ENCODE measurements at regions not wholly inside any gene's neighbourhood (a gene's known extent, or its start where the extent isn't known, plus 50 kb on each side); places are given as distances from the start of the nearest gene placed in this dataset.
"Not testable (repeated sequence)": the region's sequence is repeated elsewhere in the genome, so short reads cannot be mapped to it uniquely, and the experiment has no call there.

DNA sequence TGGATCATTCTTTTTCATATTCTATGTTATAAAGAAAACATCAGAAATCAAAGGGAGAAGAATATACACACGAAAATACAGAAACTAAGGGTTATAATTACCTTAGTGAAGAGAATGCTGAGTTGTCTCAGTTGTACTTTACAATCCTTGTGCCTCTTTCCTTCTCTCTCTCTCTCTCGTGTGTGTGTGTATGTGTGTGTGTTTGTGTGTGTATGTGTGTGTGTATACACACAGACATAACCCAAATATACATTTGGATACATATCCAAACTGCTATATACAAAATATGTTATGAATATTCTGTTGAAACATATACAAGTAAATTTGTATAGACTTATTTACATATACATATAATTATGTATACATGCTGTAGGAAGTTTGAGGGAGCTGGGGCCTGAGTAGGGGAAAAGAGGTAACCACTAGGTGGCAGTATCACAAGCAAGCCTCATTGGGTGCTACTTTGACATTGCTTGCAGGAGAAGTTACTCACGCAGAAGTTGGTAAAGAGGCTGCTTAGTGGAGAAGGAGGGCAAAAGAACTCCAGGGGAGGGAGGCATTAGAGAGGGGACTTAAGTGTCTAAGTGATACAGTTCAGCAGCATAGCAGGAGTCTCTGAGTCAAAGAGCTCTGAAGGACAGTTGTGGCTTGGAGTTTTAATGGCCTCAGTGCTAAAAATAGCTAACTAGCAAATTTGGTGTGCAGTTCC, 465.1 kb upstream of the PCDH20 start:
- no peaks in the 10 kb centered on the region for H3K36me3 ChIP-seq (ENCODE audit: control insufficient read depth, insufficient read depth, low read length)
- DNase-seq, result peak in 1 of 2 donors; percentile 29

DNA sequence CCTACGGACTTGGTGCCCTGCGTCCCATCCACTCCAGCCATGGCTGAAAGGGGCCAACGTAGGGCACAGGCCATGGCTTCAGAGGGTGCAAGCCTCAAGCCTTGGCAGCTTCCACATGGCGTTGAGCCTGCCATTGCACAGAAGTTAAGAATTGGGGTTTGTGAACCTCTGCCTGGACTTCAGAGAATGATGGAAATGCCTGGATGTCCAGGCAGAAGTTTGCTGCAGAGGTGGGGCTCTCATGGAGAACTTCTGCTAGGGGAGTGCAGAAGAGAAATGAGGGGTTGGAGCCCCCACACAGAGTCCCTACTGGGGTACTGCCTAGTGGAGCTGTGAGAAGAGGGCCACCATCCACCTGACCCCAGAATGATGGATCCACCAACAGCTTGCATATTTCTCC, 462.9 kb upstream of the PCDH20 start:
- WGBS (ENCODE audit: insufficient coverage, low lambda C conversion rate), result no CpG with 5 or more reads among the region's 4 CpGs
- not testable (repeated sequence) for H3K27ac ChIP-seq (ENCODE audit: low read length); H3K27me3 ChIP-seq (ENCODE audit: control insufficient read depth, insufficient read depth, low read length); H3K4me1 ChIP-seq (ENCODE audit: control insufficient read depth, insufficient read depth, low read length); H3K9me3 ChIP-seq (ENCODE audit: control insufficient read depth, low read depth, low read length); H3K36me3 ChIP-seq (ENCODE audit: control insufficient read depth, insufficient read depth, low read length); DNase-seq; H3K4me3 ChIP-seq (ENCODE audit: low read length)

More for the DNA sequence above, 465.1 kb upstream of the PCDH20 start:
- no peaks in the 10 kb centered on the region for H3K4me1 ChIP-seq (ENCODE audit: control insufficient read depth, insufficient read depth, low read length)
- H3K27me3 ChIP-seq (ENCODE audit: control insufficient read depth, insufficient read depth, low read length), result no peaks in the 10 kb centered on the region
- H3K9me3 ChIP-seq (ENCODE audit: control insufficient read depth, low read depth, low read length), result no peaks in the 10 kb centered on the region
- WGBS (ENCODE audit: insufficient coverage, low lambda C conversion rate), result no CpG with 5 or more reads among the region's 3 CpGs
- H3K4me3 ChIP-seq (ENCODE audit: low read length), result no peak overlapping the region
- no peak overlapping the region for H3K27ac ChIP-seq (ENCODE audit: low read length)

DNA sequence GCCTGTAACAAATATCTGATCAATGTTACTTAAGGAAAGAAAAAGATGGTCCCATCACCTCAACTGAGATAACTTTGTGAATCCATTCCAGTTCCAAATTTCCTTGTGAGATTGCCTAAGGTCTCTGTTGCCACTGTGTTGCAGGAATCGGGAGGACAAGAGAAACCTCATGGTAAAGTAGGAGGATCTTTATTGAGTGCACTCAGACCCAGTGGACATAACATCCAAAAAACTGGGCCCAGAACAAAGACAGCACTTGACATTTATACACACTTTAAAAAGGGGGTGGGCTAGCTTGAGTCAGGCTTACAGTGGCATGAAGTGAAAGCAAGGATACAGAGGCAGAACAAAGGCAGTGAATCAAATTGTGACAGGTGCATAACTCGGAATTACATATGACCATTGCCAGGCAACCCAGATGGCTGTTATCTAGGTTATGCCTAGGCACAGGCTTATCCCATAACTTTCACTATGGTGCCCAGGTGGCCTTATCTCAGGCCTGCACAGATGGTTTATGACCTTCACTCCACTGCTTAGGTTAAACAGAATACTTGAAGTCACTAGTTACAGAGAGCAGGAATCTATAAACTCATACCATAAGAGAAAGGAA, 459.4 kb upstream of the PCDH20 start:
- Histone ChIP-seq H3K27ac (ENCODE audit: low read length) (no peak overlapping the region), H3K4me3 (ENCODE audit: low read length) (no peak overlapping the region), H3K9me3 (ENCODE audit: control insufficient read depth, low read depth, low read length) (no peaks in the 10 kb centered on the region), H3K4me1 (ENCODE audit: control insufficient read depth, insufficient read depth, low read length) (no peaks in the 10 kb centered on the region), H3K27me3 (ENCODE audit: control insufficient read depth, insufficient read depth, low read length) (no peaks in the 10 kb centered on the region), H3K36me3 (ENCODE audit: control insufficient read depth, insufficient read depth, low read length) (no peaks in the 10 kb centered on the region)
- no CpG with 5 or more reads among the region's 2 CpGs for WGBS (ENCODE audit: insufficient coverage, low lambda C conversion rate)
- DNase-seq, result no peak

DNA sequence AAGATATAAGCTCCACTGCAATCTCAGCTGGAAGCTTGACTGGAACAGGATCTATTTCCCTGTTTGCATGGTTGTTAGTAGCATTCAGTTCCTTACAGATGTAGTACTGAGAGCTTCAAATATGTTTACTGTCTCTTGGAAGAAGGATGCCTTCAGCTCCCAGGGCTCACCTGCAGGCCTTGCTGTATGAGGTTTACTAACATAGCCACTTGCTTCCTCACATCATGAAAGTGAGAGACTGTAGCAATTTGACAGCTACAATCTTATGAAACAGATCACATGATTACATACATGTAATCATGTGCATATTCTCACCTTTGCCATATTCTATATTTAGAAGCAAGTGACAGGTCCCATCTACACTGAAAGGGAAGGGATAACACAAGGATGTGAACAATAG, 458.1 kb upstream of the PCDH20 start:
- Histone ChIP-seq H3K27me3 (ENCODE audit: control insufficient read depth, insufficient read depth, low read length) (no peaks in the 10 kb centered on the region), H3K27ac (ENCODE audit: low read length) (no peak overlapping the region), H3K36me3 (ENCODE audit: control insufficient read depth, insufficient read depth, low read length) (no peaks in the 10 kb centered on the region), H3K4me1 (ENCODE audit: control insufficient read depth, insufficient read depth, low read length) (no peaks in the 10 kb centered on the region), H3K4me3 (ENCODE audit: low read length) (no peak overlapping the region), H3K9me3 (ENCODE audit: control insufficient read depth, low read depth, low read length) (no peaks in the 10 kb centered on the region)
- DNase-seq, result no peak

DNA sequence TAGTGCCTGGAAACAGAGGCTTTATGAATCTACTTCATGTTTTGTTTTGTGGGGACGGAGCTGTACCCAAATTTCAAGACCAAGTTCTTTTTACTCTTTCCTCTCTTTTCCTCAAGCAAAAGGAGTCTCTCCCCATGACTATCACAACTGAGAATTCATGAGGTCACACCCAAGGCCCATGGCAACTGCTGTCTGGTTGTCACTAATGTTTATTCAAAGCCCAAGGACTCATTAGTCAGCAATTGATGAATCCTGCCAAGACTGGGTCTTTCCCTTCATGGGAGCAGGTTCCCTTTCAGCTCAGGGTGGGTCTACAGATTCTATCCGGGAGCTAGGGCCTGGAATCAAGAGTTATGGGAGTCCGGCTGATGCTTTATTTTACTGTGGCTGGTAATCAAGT, 441.5 kb upstream of the PCDH20 start:
- H3K36me3 ChIP-seq (ENCODE audit: control insufficient read depth, insufficient read depth, low read length), result no peaks in the 10 kb centered on the region
- no peak for DNase-seq
- no peaks in the 10 kb centered on the region for H3K27me3 ChIP-seq (ENCODE audit: control insufficient read depth, insufficient read depth, low read length)
- no peaks in the 10 kb centered on the region for H3K4me1 ChIP-seq (ENCODE audit: control insufficient read depth, insufficient read depth, low read length)
- WGBS (ENCODE audit: insufficient coverage, low lambda C conversion rate), result no CpG with 5 or more reads among the region's 3 CpGs
- no peak overlapping the region for H3K27ac ChIP-seq (ENCODE audit: low read length)
- H3K4me3 ChIP-seq (ENCODE audit: low read length), result no peak overlapping the region
- H3K9me3 ChIP-seq (ENCODE audit: control insufficient read depth, low read depth, low read length), result no peaks in the 10 kb centered on the region

DNA sequence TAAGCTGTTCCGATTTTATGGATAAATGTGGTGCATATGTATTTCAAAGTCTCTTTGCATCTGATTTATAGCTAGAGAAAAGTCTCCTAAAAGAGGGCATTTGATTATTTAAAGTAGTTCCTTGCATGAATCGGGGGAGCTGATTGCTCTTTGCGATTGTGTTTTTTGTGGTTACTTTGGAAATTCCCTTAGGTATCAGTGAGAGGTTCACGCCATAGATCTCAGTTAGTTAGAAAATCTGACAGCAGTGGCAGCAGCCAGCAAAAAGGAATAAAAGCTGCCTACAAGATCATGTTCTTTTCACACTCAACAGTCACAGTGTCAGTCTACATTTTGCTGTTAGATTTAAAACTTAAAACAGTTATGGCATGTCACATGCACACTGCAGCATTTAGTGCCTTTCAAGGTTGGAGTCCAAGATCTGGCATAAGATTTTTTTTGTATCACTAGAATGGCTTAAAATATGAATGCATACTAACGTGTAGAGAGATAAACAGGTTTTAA, 436.5 kb upstream of the PCDH20 start:
- peak in 1 of 2 donors; percentile 22 for DNase-seq
- Histone ChIP-seq H3K4me1 (ENCODE audit: control insufficient read depth, insufficient read depth, low read length) (no peaks in the 10 kb centered on the region), H3K9me3 (ENCODE audit: control insufficient read depth, low read depth, low read length) (no peaks in the 10 kb centered on the region), H3K27ac (ENCODE audit: low read length) (no peak overlapping the region), H3K36me3 (ENCODE audit: control insufficient read depth, insufficient read depth, low read length) (no peaks in the 10 kb centered on the region), H3K4me3 (ENCODE audit: low read length) (no peak overlapping the region), H3K27me3 (ENCODE audit: control insufficient read depth, insufficient read depth, low read length) (no peaks in the 10 kb centered on the region)
- 100% methylated on average over 2 of the region's 5 CpGs for WGBS (ENCODE audit: insufficient coverage, low lambda C conversion rate)

DNA sequence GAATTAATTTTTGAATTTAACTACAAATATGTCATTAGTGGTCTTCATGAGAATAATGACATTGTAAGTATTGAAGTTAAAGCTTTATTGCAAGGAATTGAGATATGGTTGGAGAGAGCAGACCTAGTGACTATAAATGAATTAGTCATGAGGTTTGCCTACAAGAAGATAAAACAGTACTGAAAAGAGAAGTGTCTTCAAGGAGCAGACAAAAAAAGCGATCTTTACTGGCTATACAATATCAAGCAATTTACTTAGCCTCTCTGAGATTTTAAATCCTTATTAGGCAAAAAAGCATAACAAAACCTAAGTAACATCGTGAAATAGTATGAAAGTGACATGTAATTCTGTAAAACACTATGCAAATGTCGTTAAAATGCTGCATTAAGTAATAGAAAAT, 435.1 kb upstream of the PCDH20 start:
- Histone ChIP-seq H3K27me3 (ENCODE audit: control insufficient read depth, insufficient read depth, low read length) (no peaks in the 10 kb centered on the region), H3K36me3 (ENCODE audit: control insufficient read depth, insufficient read depth, low read length) (no peaks in the 10 kb centered on the region), H3K4me3 (ENCODE audit: low read length) (no peak overlapping the region), H3K9me3 (ENCODE audit: control insufficient read depth, low read depth, low read length) (no peaks in the 10 kb centered on the region), H3K4me1 (ENCODE audit: control insufficient read depth, insufficient read depth, low read length) (no peaks in the 10 kb centered on the region), H3K27ac (ENCODE audit: low read length) (no peak overlapping the region)
- no peak for DNase-seq
- 43% methylated on average over 1 of the region's 3 CpGs for WGBS (ENCODE audit: insufficient coverage, low lambda C conversion rate)

DNA sequence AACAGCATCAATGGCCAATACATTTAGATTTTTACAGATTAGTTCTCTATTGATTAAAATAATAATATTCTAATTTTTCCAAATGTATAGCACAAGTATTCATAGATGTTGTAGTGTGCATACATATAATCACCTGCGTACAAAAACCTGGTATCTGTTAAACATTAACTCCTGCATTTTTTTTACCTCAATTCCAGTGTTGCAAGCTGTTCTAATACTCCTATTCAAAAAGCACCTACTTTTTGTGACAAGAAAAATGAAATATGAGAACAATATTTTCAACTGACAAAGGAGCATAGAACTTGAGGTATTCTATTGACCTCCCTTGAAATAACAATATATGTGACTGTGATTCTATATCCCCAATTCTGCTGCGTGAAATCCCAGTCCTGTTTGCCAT, 422.9 kb upstream of the PCDH20 start:
- Histone ChIP-seq H3K9me3 (ENCODE audit: control insufficient read depth, low read depth, low read length) (no peaks in the 10 kb centered on the region), H3K36me3 (ENCODE audit: control insufficient read depth, insufficient read depth, low read length) (no peaks in the 10 kb centered on the region), H3K4me3 (ENCODE audit: low read length) (no peak overlapping the region), H3K4me1 (ENCODE audit: control insufficient read depth, insufficient read depth, low read length) (peaks cover 3% of the 10 kb centered on the region), H3K27ac (ENCODE audit: low read length) (no peak overlapping the region), H3K27me3 (ENCODE audit: control insufficient read depth, insufficient read depth, low read length) (no peaks in the 10 kb centered on the region)
- no CpG with 5 or more reads among the region's 2 CpGs for WGBS (ENCODE audit: insufficient coverage, low lambda C conversion rate)
- DNase-seq, result peak in 1 of 2 donors; percentile 28

DNA sequence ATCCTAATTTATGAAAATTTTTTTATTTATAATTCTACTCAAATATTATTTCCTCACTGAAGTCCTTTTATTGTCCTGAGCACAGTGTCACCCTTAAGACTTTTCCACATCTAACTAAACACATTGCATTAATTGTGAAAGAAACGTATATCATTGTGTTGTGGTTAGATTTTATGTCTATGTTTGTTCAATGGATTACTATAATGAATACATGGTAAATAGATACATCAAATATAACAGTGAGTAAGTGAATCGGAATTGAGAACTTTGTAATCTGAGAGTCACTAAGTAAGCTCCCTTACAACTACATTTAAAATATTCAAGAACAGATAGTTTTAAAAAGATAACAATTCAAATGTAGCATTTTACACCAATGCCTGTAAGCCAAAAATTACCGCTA, 417.6 kb upstream of the PCDH20 start:
- WGBS (ENCODE audit: insufficient coverage, low lambda C conversion rate), result 100% methylated on average over 3 of the region's 3 CpGs
- Histone ChIP-seq H3K4me3 (ENCODE audit: low read length) (no peak overlapping the region), H3K27me3 (ENCODE audit: control insufficient read depth, insufficient read depth, low read length) (no peaks in the 10 kb centered on the region), H3K36me3 (ENCODE audit: control insufficient read depth, insufficient read depth, low read length) (no peaks in the 10 kb centered on the region), H3K9me3 (ENCODE audit: control insufficient read depth, low read depth, low read length) (no peaks in the 10 kb centered on the region), H3K27ac (ENCODE audit: low read length) (no peak overlapping the region), H3K4me1 (ENCODE audit: control insufficient read depth, insufficient read depth, low read length) (peaks cover 3% of the 10 kb centered on the region)
- DNase-seq, result no peak

DNA sequence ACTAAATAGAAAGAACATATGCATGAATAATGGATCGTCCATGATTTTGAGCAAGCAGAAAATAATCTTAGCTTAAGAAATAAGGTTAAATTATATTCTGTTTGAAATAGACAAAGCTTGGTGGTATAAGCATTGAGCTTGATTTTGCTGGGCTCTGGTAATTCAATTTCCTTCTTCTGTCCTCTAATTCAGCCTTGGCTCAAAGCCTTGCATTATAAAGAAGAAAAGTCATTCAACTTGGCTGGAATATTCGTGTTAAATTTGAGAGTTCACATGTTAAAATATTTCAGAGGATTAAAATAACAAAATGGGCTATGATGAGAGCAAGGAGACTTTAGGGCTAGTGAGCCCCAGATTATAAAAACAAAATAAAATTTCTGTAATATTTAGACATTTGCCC, 415.4 kb upstream of the PCDH20 start:
- H3K4me3 ChIP-seq (ENCODE audit: low read length), result no peak overlapping the region
- 83% methylated on average over 2 of the region's 2 CpGs for WGBS (ENCODE audit: insufficient coverage, low lambda C conversion rate)
- H3K36me3 ChIP-seq (ENCODE audit: control insufficient read depth, insufficient read depth, low read length), result no peaks in the 10 kb centered on the region
- DNase-seq, result no peak
- no peaks in the 10 kb centered on the region for H3K27me3 ChIP-seq (ENCODE audit: control insufficient read depth, insufficient read depth, low read length)
- no peak overlapping the region for H3K27ac ChIP-seq (ENCODE audit: low read length)
- H3K4me1 ChIP-seq (ENCODE audit: control insufficient read depth, insufficient read depth, low read length), result no peaks in the 10 kb centered on the region
- no peaks in the 10 kb centered on the region for H3K9me3 ChIP-seq (ENCODE audit: control insufficient read depth, low read depth, low read length)

DNA sequence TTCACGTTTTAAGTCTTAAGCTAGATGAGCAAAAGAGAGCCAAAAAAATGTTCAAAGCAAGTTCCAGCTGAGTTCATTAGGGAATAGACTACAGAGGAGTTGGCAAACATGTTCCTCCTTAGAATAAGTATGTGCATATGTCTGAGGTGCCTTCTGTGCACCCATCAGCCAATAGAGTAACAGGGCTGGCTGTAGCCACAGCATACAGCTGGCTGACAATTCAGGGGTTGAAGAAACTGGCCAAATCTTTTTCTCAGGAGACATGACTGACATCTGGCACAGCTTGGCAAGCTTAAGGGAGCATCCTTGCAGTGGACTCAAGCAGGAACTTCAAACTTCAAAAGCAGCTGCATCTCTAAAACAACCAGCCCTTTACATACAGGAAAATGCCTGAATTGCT, 414.8 kb upstream of the PCDH20 start:
- no peaks in the 10 kb centered on the region for H3K4me1 ChIP-seq (ENCODE audit: control insufficient read depth, insufficient read depth, low read length)
- no peak for DNase-seq
- H3K27ac ChIP-seq (ENCODE audit: low read length), result no peak overlapping the region
- no peak overlapping the region for H3K4me3 ChIP-seq (ENCODE audit: low read length)
- no peaks in the 10 kb centered on the region for H3K36me3 ChIP-seq (ENCODE audit: control insufficient read depth, insufficient read depth, low read length)
- H3K27me3 ChIP-seq (ENCODE audit: control insufficient read depth, insufficient read depth, low read length), result no peaks in the 10 kb centered on the region
- no peaks in the 10 kb centered on the region for H3K9me3 ChIP-seq (ENCODE audit: control insufficient read depth, low read depth, low read length)
- 67% methylated on average over 1 of the region's 1 CpG for WGBS (ENCODE audit: insufficient coverage, low lambda C conversion rate)
